CD4-positive, CD25-positive, alpha-beta regulatory T cell (primary cell): ENCODE measurements at regions not wholly inside any gene's neighbourhood (a gene's known extent, or its start where the extent isn't known, plus 50 kb on each side); places are given as distances from the start of the nearest gene placed in this dataset.

ENCODE experiments used
- ATAC-seq, 2 donors: fragments of 150-1000 bp; cut with Tn5 transposase; one replicate each; pipeline ENCODE4 v1.10.0; 2021; ENCODE audit warnings: low read depth in 2 of 2, moderate number of reproducible peaks in 2 of 2, moderate library complexity in 1 of 2
- DNase-seq, 3 donors: peaks; one replicate each; pipeline versions ENCODE4 v3.0.0 to v3.0.0-alpha.2; 2012 to 2022; ENCODE audit warnings: mixed read lengths in 1 of 3
- H3K27ac ChIP-seq: one replicate; pipeline ENCODE4 v1.7.0; 2013; ENCODE audit warnings: mild to moderate bottlenecking, low read length; ENCODE audit not compliant: insufficient read depth, poor library complexity, severe bottlenecking
- H3K27me3 ChIP-seq: one replicate; pipeline ENCODE4 v1.7.0; 2013; ENCODE audit warnings: low read length; ENCODE audit not compliant: control insufficient read depth, insufficient read depth
- H3K36me3 ChIP-seq: one replicate; pipeline ENCODE4 v1.7.0; 2013; ENCODE audit warnings: mild to moderate bottlenecking, low read length, moderate library complexity; ENCODE audit not compliant: control insufficient read depth, insufficient read depth
- H3K4me1 ChIP-seq: 2 replicates; pipeline ENCODE4 v1.7.0; 2013; ENCODE audit warnings: mild to moderate bottlenecking, low read length; ENCODE audit not compliant: insufficient read depth, control insufficient read depth, poor library complexity, severe bottlenecking
- H3K4me3 ChIP-seq: one replicate; pipeline ENCODE4 v1.7.0; 2013; ENCODE audit warnings: low read depth, mild to moderate bottlenecking, low read length, moderate library complexity
- H3K9me3 ChIP-seq, 2 experiments: 1 replicate in 1 of 2; 2 replicates in 1 of 2; pipeline ENCODE4 v1.7.0; 2013; ENCODE audit warnings: low read length in 2 of 2, mild to moderate bottlenecking in 1 of 2, moderate library complexity in 1 of 2; ENCODE audit not compliant: control insufficient read depth in 2 of 2
- H3K27ac Mint-ChIP-seq, 3 donors: one replicate each; pipeline ENCODE4 v1.8.0; 2020 to 2022; ENCODE audit warnings: mild to moderate bottlenecking in 3 of 3, mixed read lengths in 3 of 3, moderate library complexity in 2 of 3
- H3K27me3 Mint-ChIP-seq: one replicate; pipeline ENCODE4 v1.8.0; 2022; ENCODE audit warnings: mild to moderate bottlenecking, mixed read lengths
- H3K36me3 Mint-ChIP-seq: one replicate; pipeline ENCODE4 v1.8.0; 2020; ENCODE audit warnings: mixed read lengths
- H3K4me1 Mint-ChIP-seq, 4 donors: one replicate each; pipeline ENCODE4 v1.8.0; 2020 to 2022; ENCODE audit warnings: mixed read lengths in 4 of 4, mild to moderate bottlenecking in 1 of 4
- H3K4me3 Mint-ChIP-seq, 4 donors: one replicate each; pipeline ENCODE4 v1.8.0; 2020 to 2022; ENCODE audit warnings: mild to moderate bottlenecking in 4 of 4, mixed read lengths in 4 of 4, moderate library complexity in 3 of 4
- H3K9me3 Mint-ChIP-seq, 7 donors: one replicate each; pipeline ENCODE4 v1.8.0; 2020 to 2022; ENCODE audit warnings: mixed read lengths in 7 of 7, mild to moderate bottlenecking in 3 of 7, moderate library complexity in 2 of 7

DNA sequence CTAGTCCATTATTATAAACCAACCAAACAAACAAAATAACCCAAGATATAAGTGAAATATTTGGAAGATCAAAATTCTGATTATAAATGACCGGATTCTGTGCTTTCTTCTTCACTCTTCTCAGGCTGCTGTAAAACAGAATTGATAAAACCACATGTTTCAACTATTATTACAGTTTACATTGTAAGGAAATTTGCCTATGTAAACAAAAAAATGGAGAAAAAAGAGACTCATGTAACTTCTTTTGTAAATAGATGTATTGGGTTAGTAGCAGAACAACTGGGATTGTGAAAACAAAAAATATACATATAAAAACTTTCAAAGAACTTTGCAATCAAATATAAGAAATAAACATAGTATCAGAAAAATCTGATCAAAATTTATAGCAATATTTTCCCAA, 295.2 kb upstream of the CCDC179 start:
- no peak for ATAC-seq
- Histone ChIP-seq H3K4me1 (no peaks in the 10 kb centered on the region), H3K4me3 (no peak overlapping the region), H3K27ac (no peak overlapping the region), H3K9me3 (peaks cover 0 to 5% of the 10 kb centered on the region in 2 experiments), H3K27me3 (no peaks in the 10 kb centered on the region), H3K36me3 (no peaks in the 10 kb centered on the region)
- Mint-ChIP-seq H3K36me3 (no peaks in the 10 kb centered on the region), H3K27me3 (no peaks in the 10 kb centered on the region), H3K27ac (no peak overlapping the region), H3K4me1 (no peaks in the 10 kb centered on the region), H3K4me3 (no peak overlapping the region), H3K9me3 (peaks cover 0 to 9% (median 5%) of the 10 kb centered on the region in 7 donors)
- no peak for DNase-seq

GRCh38 chr11:23164022-23164421, 303.7 kb upstream of the CCDC179 start:
- H3K9me3 ChIP-seq: no peaks in the 10 kb centered on the region
- H3K27ac ChIP-seq: no peak overlapping the region
- DNase-seq (no peak), ATAC-seq (no peak)
- H3K9me3 Mint-ChIP-seq: peaks cover 0 to 9% (median 4%) of the 10 kb centered on the region in 7 donors
- no peaks in the 10 kb centered on the region for H3K36me3 ChIP-seq
- H3K4me3 ChIP-seq: no peak overlapping the region
- H3K27me3 ChIP-seq: no peaks in the 10 kb centered on the region
- no peaks in the 10 kb centered on the region for H3K36me3 Mint-ChIP-seq
- H3K4me1 ChIP-seq: no peaks in the 10 kb centered on the region
- H3K27me3 Mint-ChIP-seq: no peaks in the 10 kb centered on the region
- no peak overlapping the region for H3K27ac Mint-ChIP-seq
- no peaks in the 10 kb centered on the region for H3K4me1 Mint-ChIP-seq
- no peak overlapping the region for H3K4me3 Mint-ChIP-seq

GRCh38 chr11:23166376-23166775, 306.1 kb upstream of the CCDC179 start:
- Mint-ChIP-seq H3K27ac (no peak overlapping the region), H3K36me3 (no peaks in the 10 kb centered on the region), H3K4me3 (no peak overlapping the region), H3K9me3 (peaks cover 0 to 9% (median 4%) of the 10 kb centered on the region in 7 donors), H3K4me1 (no peaks in the 10 kb centered on the region), H3K27me3 (no peaks in the 10 kb centered on the region)
- Histone ChIP-seq H3K27ac (no peak overlapping the region), H3K9me3 (no peaks in the 10 kb centered on the region), H3K27me3 (no peaks in the 10 kb centered on the region), H3K4me1 (no peaks in the 10 kb centered on the region), H3K36me3 (no peaks in the 10 kb centered on the region), H3K4me3 (no peak overlapping the region)
- no peak for ATAC-seq
- DNase-seq: no peak

DNA sequence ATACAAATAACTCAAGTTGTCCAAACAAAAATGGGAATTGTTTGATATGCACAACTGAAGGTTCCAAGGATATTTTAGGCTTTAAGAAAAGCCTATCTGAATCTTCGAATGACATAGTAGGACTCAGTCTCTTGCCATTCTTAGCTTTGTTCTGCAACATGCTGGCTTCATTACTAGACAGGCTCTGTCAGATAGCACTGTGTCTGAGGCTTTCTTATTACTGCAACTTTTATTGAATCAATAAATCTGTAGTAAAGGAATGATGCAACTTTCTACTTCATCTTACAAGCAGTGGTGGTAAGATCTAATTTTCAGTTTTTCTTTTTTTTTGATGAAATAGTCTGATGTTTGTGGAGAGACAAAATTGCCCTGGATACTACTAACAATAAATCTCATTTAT, 319.3 kb upstream of the CCDC179 start:
- no peak overlapping the region for H3K27ac Mint-ChIP-seq
- H3K4me3 ChIP-seq: no peak overlapping the region

DNA sequence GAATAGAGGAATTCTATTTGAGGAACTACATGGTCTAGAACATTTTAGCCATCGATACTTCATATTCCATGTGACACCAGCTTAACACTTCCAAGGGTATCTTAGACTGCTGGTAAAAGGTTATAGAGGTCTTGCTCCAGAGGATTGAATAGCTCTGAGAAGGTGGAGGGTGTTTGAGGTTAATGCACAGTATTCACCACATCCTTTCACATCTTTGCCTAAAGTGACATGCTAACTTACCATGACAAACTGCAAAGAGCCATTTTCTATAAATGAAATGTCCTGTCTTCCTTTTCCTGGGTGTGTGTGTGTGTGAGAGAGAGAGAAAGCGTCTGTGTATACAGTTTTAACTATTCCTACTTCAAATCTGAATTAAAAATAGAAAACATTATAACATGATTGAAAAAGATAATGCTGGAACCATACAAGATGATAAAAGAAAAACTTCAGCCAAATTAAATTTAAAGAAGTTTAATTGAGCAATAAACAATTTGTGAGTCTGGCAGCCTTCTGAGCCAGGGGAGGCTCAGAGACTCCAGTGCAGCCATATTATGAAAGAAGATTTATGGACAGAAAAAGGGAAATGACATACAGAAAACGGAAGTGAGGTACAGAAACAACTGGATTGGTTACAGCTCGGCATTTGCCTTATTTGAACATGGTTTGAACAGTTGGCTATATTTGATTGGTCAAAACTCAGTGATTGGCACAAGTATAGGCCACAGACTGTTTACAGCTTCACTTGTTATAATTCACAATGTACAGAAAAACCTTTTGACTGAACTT, 320.9 kb upstream of the CCDC179 start:
- no peak for DNase-seq
- H3K9me3 Mint-ChIP-seq: peaks cover 2 to 18% (median 10%) of the 10 kb centered on the region in 7 donors
- Histone ChIP-seq H3K27me3 (no peaks in the 10 kb centered on the region), H3K4me3 (no peak overlapping the region), H3K9me3 (no peaks in the 10 kb centered on the region), H3K4me1 (no peaks in the 10 kb centered on the region), H3K36me3 (no peaks in the 10 kb centered on the region), H3K27ac (no peak overlapping the region)
- H3K27ac Mint-ChIP-seq: no peak overlapping the region
- H3K27me3 Mint-ChIP-seq: no peaks in the 10 kb centered on the region
- H3K4me3 Mint-ChIP-seq: no peak overlapping the region
- ATAC-seq: no peak
- no peaks in the 10 kb centered on the region for H3K4me1 Mint-ChIP-seq
- peaks cover 3% of the 10 kb centered on the region for H3K36me3 Mint-ChIP-seq

More for the DNA sequence above, 319.3 kb upstream of the CCDC179 start:
- no peak overlapping the region for H3K27ac ChIP-seq
- Mint-ChIP-seq H3K4me3 (no peak overlapping the region), H3K4me1 (no peaks in the 10 kb centered on the region), H3K36me3 (peaks cover 3% of the 10 kb centered on the region), H3K9me3 (peaks cover 5 to 22% (median 8%) of the 10 kb centered on the region in 7 donors), H3K27me3 (no peaks in the 10 kb centered on the region)
- no peaks in the 10 kb centered on the region for H3K27me3 ChIP-seq
- DNase-seq (no peak), ATAC-seq (no peak)
- H3K9me3 ChIP-seq: no peaks in the 10 kb centered on the region
- H3K4me1 ChIP-seq: no peaks in the 10 kb centered on the region
- no peaks in the 10 kb centered on the region for H3K36me3 ChIP-seq

- DNase-seq: no peak
- Histone ChIP-seq H3K4me1 (no peaks in the 10 kb centered on the region), H3K4me3 (no peak overlapping the region), H3K9me3 (no peaks in the 10 kb centered on the region), H3K27me3 (no peaks in the 10 kb centered on the region), H3K27ac (no peak overlapping the region), H3K36me3 (no peaks in the 10 kb centered on the region)
- ATAC-seq: no peak
- H3K36me3 Mint-ChIP-seq: no peaks in the 10 kb centered on the region
- H3K4me1 Mint-ChIP-seq: no peaks in the 10 kb centered on the region
- peaks cover 0 to 19% (median 8%) of the 10 kb centered on the region in 7 donors for H3K9me3 Mint-ChIP-seq
- no peaks in the 10 kb centered on the region for H3K27me3 Mint-ChIP-seq
- H3K4me3 Mint-ChIP-seq: no peak overlapping the region
- no peak overlapping the region for H3K27ac Mint-ChIP-seq
Measured at GRCh38 chr11:23192256-23192655, 332.0 kb upstream of the CCDC179 start.

GRCh38 chr11:23201936-23202522, 341.8 kb upstream of the CCDC179 start:
- ATAC-seq (no peak), DNase-seq (no peak)
- Mint-ChIP-seq H3K36me3 (no peaks in the 10 kb centered on the region), H3K4me1 (no peaks in the 10 kb centered on the region), H3K9me3 (peaks cover 1 to 13% (median 3%) of the 10 kb centered on the region in 7 donors), H3K27ac (no peak overlapping the region), H3K4me3 (no peak overlapping the region), H3K27me3 (no peaks in the 10 kb centered on the region)
- Histone ChIP-seq H3K27ac (no peak overlapping the region), H3K4me3 (no peak overlapping the region), H3K27me3 (no peaks in the 10 kb centered on the region), H3K36me3 (no peaks in the 10 kb centered on the region), H3K4me1 (no peaks in the 10 kb centered on the region), H3K9me3 (peaks cover 0 to 18% of the 10 kb centered on the region in 2 experiments)

- no peak for ATAC-seq
- Mint-ChIP-seq H3K4me1 (no peaks in the 10 kb centered on the region), H3K36me3 (no peaks in the 10 kb centered on the region), H3K27ac (no peak overlapping the region), H3K27me3 (no peaks in the 10 kb centered on the region), H3K9me3 (peaks cover 1 to 7% (median 3%) of the 10 kb centered on the region in 7 donors), H3K4me3 (no peak overlapping the region)
- H3K27me3 ChIP-seq: no peaks in the 10 kb centered on the region
- H3K27ac ChIP-seq: no peak overlapping the region
- no peak overlapping the region for H3K4me3 ChIP-seq
- no peaks in the 10 kb centered on the region for H3K4me1 ChIP-seq
- H3K36me3 ChIP-seq: no peaks in the 10 kb centered on the region
- peaks cover 0 to 18% of the 10 kb centered on the region in 2 experiments for H3K9me3 ChIP-seq
- DNase-seq: no peak
Measured at GRCh38 chr11:23202611-23203010, 342.3 kb upstream of the CCDC179 start.
